A549 (cell line): ENCODE measurements at regions not wholly inside any gene's neighbourhood (a gene's known extent, or its start where the extent isn't known, plus 50 kb on each side); places are given as distances from the start of the nearest gene placed in this dataset.
A peak's percentile ranks its signal among the peaks of the same experiment; 100 is the strongest.

Source experiments
- ATAC-seq, 2 experiments: fragments of 200-7000 bp in 1 of 2; fragments of >200 bp in 1 of 2; cut with Nextera tagmentation in 1 of 2; cut with Tn5 transposase in 1 of 2; 3 replicates each; pipeline versions ENCODE4 v1.8.0 to v1.9.1; 2018 to 2020; ENCODE audit warnings: mild to moderate bottlenecking in 1 of 2, moderate library complexity in 1 of 2
- CTCF ChIA-PET: fragments of 300-600 bp; sonication (Branson Sonifier 250); formaldehyde crosslinking; extraction: SDS; loops from one replicate; lab custom pipeline; 2021; ENCODE audit warnings: antibody characterized with exemption, inconsistent platforms; lab: Yijun Ruan, JAX
- POLR2A ChIA-PET: fragments of 350-600 bp; formaldehyde crosslinking; extraction: SDS; loops from one replicate; lab custom pipeline; 2021; ENCODE audit warnings: antibody characterized with exemption, inconsistent platforms; lab: Yijun Ruan, JAX
- DNase-seq, 2 experiments: peaks; one replicate each; pipeline versions ENCODE4 v3.0.0 to v3.0.0-alpha.2; 2011 to 2016; ENCODE audit warnings: low read depth in 1 of 2, low spot score in 1 of 2
- FAIRE-seq: peaks from 2 replicates; lab custom pipeline; 2011; peaks lifted over from hg19 to GRCh38; lab: Jason Lieb, UNC
- H3K27ac ChIP-seq, 2 experiments: fragments of >200 bp; sonication (Bioruptor Twin); formaldehyde crosslinking; 3 replicates each; pipeline ENCODE4 v1.5.1; 2016 to 2017
- H3K4me1 ChIP-seq: fragments of >200 bp; sonication (Bioruptor Twin); formaldehyde crosslinking; 3 replicates; pipeline ENCODE4 v1.6.1; 2016
- H3K4me2 ChIP-seq: fragments of >200 bp; sonication (Bioruptor Twin); formaldehyde crosslinking; 3 replicates; pipeline ENCODE4 v1.6.1; 2016
- H3K4me3 ChIP-seq: fragments of >200 bp; sonication (Bioruptor Twin); formaldehyde crosslinking; 3 replicates; pipeline ENCODE4 v1.5.1; 2016
- H3K9me3 ChIP-seq: fragments of >200 bp; sonication (Bioruptor Twin); formaldehyde crosslinking; 3 replicates; pipeline ENCODE4 v1.6.1; 2016
- EHMT2 ChIP-seq: fragments of 200-600 bp; sonication (generic); IDR thresholded peaks from 2 replicates; pipeline ENCODE4 v1.6.1; 2016; ENCODE audit warnings: antibody characterized with exemption, low read depth, mild to moderate bottlenecking, moderate library complexity
- FOSL2 ChIP-seq, 2 experiments: fragments of 450-650 bp in 1 of 2; fragments of >200 bp in 1 of 2; sonication (Bioruptor Twin) in 1 of 2; formaldehyde crosslinking; IDR thresholded peaks; 2 replicates each; pipeline versions ENCODE4 v1.5.0 to v1.6.1; 2016 to 2020; ENCODE audit warnings: mild to moderate bottlenecking in 1 of 2, moderate library complexity in 1 of 2
- GATA3 ChIP-seq: IDR thresholded peaks from 2 replicates; pipeline ENCODE4 v1.6.1; 2012; ENCODE audit warnings: borderline replicate concordance
- HEYL ChIP-seq: fragments of 250-450 bp; sonication (Bioruptor Pico); IDR thresholded peaks from 2 replicates; pipeline ENCODE4 v1.8.0; 2021; ENCODE audit warnings: mild to moderate bottlenecking, moderate library complexity
- KDM1A ChIP-seq: fragments of 200-600 bp; sonication (generic); IDR thresholded peaks from 2 replicates; pipeline ENCODE4 v1.6.1; 2016; ENCODE audit warnings: low read depth, mild to moderate bottlenecking
- KDM5A ChIP-seq: fragments of 200-600 bp; sonication (generic); IDR thresholded peaks from 2 replicates; pipeline ENCODE4 v1.6.1; 2016; ENCODE audit warnings: antibody characterized with exemption, mild to moderate bottlenecking
- MYC ChIP-seq: IDR thresholded peaks from 2 replicates; pipeline ENCODE4 v1.6.1; 2012; ENCODE audit warnings: mild to moderate bottlenecking, inconsistent platforms, low read length, improper control_type of control experiment, borderline replicate concordance
- NFE2L2 ChIP-seq: fragments of 150-350 bp; conservative IDR thresholded peaks from 2 replicates; pipeline ENCODE4 v1.6.1; 2014; ENCODE audit warnings: low read length
- NPAS2 ChIP-seq: fragments of 250-450 bp; sonication (Bioruptor Pico); IDR thresholded peaks from 2 replicates; pipeline ENCODE4 v1.8.0; 2022; ENCODE audit warnings: mild to moderate bottlenecking, moderate library complexity, borderline replicate concordance
- NR3C1 ChIP-seq: fragments of >200 bp; sonication (Bioruptor Twin); formaldehyde crosslinking; IDR thresholded peaks from 3 replicates; pipeline ENCODE4 v1.6.1; 2017
- PHF8 ChIP-seq: fragments of 200-600 bp; sonication (generic); IDR thresholded peaks from 2 replicates; pipeline ENCODE4 v1.6.1; 2016; ENCODE audit warnings: low read depth, mild to moderate bottlenecking, antibody characterized with exemption, moderate library complexity, borderline replicate concordance
- POLR2AphosphoS2 ChIP-seq: conservative IDR thresholded peaks from 2 replicates; pipeline ENCODE4 v1.6.1; 2012; ENCODE audit warnings: low read length, improper control_type of control experiment, inconsistent platforms
- RAD21 ChIP-seq, 2 experiments: fragments of >200 bp in 1 of 2; sonication (Bioruptor Twin) in 1 of 2; formaldehyde crosslinking in 1 of 2; IDR thresholded peaks in 1 of 2; conservative IDR thresholded peaks in 1 of 2; 2 replicates in 1 of 2; 3 replicates in 1 of 2; pipeline ENCODE4 v1.6.1; 2012 to 2018; ENCODE audit warnings: inconsistent platforms in 1 of 2
- RCOR1 ChIP-seq: fragments of 150-350 bp; IDR thresholded peaks from 2 replicates; pipeline ENCODE4 v1.6.1; 2014; ENCODE audit warnings: antibody characterized with exemption, low read length, low read depth
- SMC3 ChIP-seq: fragments of >200 bp; sonication (Bioruptor Twin); formaldehyde crosslinking; IDR thresholded peaks from 3 replicates; pipeline ENCODE4 v1.6.1; 2018; ENCODE audit warnings: inconsistent platforms
- SREBF2 ChIP-seq: fragments of 450-650 bp; IDR thresholded peaks from 2 replicates; pipeline ENCODE4 v1.6.1; 2014; ENCODE audit warnings: mild to moderate bottlenecking, moderate library complexity
- TP53 ChIP-seq: fragments of 250-450 bp; sonication (Bioruptor Pico); IDR thresholded peaks from 2 replicates; pipeline ENCODE4 v1.5.0; 2021; ENCODE audit warnings: mild to moderate bottlenecking, moderate library complexity
- ZC3H11A ChIP-seq: fragments of 450-650 bp; IDR thresholded peaks from 2 replicates; pipeline ENCODE4 v1.6.1; 2014; ENCODE audit warnings: antibody characterized with exemption, mild to moderate bottlenecking
- WGBS: methylation state at CpG from one replicate; pipeline ENCODE4 v1.1.6; 2017; ENCODE audit errors: missing lambda C conversion rate; 5-methylcytosine and 5-hydroxymethylcytosine counted together
- TF ChIP-seq, protein P1 (sequence below): fragments of >200 bp; sonication (Bioruptor Twin); formaldehyde crosslinking; IDR thresholded peaks from 3 replicates; pipeline ENCODE4 v1.5.1; 2016
- TF ChIP-seq, protein P2 (sequence below): IDR thresholded peaks from 2 replicates; pipeline ENCODE4 v1.6.1; 2012; ENCODE audit warnings: low read depth, borderline replicate concordance

DNA sequence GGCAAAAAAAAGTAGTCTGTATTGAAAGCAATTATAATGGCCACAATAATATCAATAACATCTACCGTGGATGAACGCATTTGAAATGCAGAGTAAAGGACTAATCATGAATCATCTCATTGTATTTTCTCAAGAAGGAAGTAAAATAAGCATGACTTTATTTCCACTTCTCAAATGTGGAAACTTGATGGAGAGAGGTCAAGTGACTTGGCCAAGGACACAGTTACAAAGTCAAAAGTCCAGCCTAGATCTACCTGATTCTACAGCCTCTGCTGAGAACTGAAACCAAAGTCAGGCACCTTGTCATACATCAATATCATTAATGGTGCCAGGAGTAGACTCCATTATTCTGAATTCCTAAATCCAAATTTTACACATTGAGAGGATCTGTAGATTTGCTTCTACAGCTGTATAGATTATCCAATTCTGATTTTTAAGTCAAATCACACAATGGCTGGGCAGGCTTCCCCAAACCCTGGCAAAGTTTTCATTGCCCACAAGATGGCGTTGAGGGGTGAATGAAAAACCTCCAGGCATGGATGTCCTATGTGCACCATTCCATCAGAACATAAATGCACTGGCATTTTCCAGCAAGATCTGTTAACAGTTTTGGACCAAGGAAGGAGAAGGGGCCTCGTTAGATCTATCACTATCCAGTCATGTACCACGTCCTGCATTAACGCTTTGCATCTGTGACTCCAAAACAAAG lies 423.1 kb downstream of the MAFB start:
- Histone ChIP-seq H3K4me3 (no peak overlapping the region), H3K4me2 (no peak overlapping the region), H3K27ac (no peak overlapping the region), H3K9me3 (no peaks in the 10 kb centered on the region), H3K4me1 (no peaks in the 10 kb centered on the region)
- CTCF ChIA-PET = no interaction called here
- peak in 1 of 2 experiments; percentile 68; a peak in 3 of 6 replicates for ATAC-seq
- 3% methylated on average over 6 of the region's 6 CpGs for WGBS
- TF ChIP-seq, protein P1, sequence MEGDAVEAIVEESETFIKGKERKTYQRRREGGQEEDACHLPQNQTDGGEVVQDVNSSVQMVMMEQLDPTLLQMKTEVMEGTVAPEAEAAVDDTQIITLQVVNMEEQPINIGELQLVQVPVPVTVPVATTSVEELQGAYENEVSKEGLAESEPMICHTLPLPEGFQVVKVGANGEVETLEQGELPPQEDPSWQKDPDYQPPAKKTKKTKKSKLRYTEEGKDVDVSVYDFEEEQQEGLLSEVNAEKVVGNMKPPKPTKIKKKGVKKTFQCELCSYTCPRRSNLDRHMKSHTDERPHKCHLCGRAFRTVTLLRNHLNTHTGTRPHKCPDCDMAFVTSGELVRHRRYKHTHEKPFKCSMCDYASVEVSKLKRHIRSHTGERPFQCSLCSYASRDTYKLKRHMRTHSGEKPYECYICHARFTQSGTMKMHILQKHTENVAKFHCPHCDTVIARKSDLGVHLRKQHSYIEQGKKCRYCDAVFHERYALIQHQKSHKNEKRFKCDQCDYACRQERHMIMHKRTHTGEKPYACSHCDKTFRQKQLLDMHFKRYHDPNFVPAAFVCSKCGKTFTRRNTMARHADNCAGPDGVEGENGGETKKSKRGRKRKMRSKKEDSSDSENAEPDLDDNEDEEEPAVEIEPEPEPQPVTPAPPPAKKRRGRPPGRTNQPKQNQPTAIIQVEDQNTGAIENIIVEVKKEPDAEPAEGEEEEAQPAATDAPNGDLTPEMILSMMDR = peak; percentile 37
- TF ChIP-seq, protein P2, sequence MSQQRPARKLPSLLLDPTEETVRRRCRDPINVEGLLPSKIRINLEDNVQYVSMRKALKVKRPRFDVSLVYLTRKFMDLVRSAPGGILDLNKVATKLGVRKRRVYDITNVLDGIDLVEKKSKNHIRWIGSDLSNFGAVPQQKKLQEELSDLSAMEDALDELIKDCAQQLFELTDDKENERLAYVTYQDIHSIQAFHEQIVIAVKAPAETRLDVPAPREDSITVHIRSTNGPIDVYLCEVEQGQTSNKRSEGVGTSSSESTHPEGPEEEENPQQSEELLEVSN = no peak
- TF ChIP-seq SMC3 (peak; percentile 42; the same call in 2 of the 3 replicates), RAD21 (conservative IDR thresholded peaks at IDR 0.05 in 1 of 2, IDR thresholded peaks at IDR 0.05 in 1 of 2) (peak; percentile 34 to 42; a peak in 4 of 5 replicates)
- DNase-seq = peak in 1 of 2 experiments; percentile 23
- FAIRE-seq = no peak
- POLR2A ChIA-PET = no interaction called here

DNA sequence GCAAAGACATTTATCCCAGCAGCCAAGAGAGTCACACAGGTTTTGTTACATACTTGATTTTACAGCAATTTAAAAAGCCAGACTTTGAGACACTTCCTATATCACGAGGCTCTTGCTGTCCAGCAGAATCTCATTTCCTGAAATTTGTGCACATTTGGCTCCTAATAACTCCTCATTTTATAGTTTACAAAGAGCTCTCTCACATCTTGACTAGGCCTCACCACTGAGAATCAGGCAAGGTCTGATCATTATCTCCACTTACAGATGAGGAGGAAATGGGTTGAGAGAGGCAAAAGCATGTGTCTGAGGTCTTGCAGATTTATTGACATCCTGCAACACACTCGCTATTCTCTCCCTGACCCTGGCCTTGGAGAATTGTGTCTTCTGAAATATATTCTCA lies 426.8 kb downstream of the MAFB start:
- no peaks in the 10 kb centered on the region for H3K9me3 ChIP-seq
- WGBS = 9% methylated on average over 2 of the region's 2 CpGs
- H3K4me2 ChIP-seq = no peak overlapping the region
- no peaks in the 10 kb centered on the region for H3K4me1 ChIP-seq
- DNase-seq = no peak
- no peak overlapping the region for H3K4me3 ChIP-seq
- POLR2A ChIA-PET = no interaction called here
- CTCF ChIA-PET = no interaction called here
- TF ChIP-seq NR3C1 (no peak), RCOR1 (no peak), ZC3H11A (no peak), POLR2AphosphoS2 (no peak), NPAS2 (CRISPR knock-in tag) (no peak), EHMT2 (no peak), RAD21 (conservative IDR thresholded peaks at IDR 0.05 in 1 of 2, IDR thresholded peaks at IDR 0.05 in 1 of 2) (no peak), GATA3 (no peak), FOSL2 (IDR thresholded peaks at IDR 0.05) (no peak), FOSL2 (CRISPR knock-in tag; IDR thresholded peaks at IDR 0.05) (no peak), HEYL (CRISPR knock-in tag) (no peak), SREBF2 (no peak), KDM1A (no peak)
- no peak for ATAC-seq
- no peak overlapping the region for H3K27ac ChIP-seq
- no peak for FAIRE-seq

DNA sequence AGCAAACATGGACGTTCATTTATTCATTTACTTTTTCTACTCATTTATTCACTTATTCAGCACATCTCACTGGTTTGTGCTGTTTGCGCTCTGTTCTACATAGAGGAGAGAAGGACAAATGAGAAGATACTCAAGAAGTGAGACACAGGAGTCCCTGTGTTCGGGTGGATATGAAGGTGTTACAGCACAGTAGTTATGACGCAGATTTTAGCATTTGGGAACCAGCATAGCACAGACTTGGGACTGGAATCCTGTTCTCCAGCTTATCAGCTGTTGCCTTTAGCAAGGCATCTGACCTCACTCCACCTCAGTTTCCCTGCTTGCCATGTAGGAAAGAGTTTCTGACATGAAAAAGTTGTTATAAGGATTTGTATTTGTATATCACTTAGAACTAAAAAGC lies 430.1 kb downstream of the MAFB start:
- H3K9me3 ChIP-seq = no peaks in the 10 kb centered on the region
- no peak for TF ChIP-seq KDM5A
- TF ChIP-seq NPAS2 (CRISPR knock-in tag) = no peak
- no peak for DNase-seq

DNA sequence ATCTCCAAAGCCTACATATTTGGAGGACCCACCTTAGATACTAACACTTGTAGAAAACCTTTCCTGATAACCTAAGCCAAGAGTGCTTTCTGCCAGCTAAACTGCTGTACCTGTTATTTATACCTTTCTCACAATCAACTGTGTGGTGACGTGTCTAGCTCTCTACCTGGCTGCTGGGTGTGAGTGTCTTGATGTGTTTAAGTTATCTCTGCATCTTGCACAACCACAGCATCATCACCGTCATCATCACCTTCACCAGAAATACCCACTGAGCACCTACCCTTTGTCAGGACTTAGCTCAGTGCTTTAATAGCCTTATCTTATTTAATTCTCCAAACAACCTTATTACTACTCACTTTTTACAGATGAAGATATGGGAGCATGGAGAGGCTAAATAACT lies 431.3 kb downstream of the MAFB start:
- DNase-seq = no peak
- ChIA-PET CTCF (interaction anchor here (0.9 kb wide), 1 partner anchor 989 kb away, joined by 3 read pairs; no protein-coding TSS in a partner anchor), POLR2A (no interaction called here)
- Histone ChIP-seq H3K4me1 (no peaks in the 10 kb centered on the region), H3K27ac (no peak overlapping the region), H3K4me3 (no peak overlapping the region), H3K4me2 (no peak overlapping the region), H3K9me3 (no peaks in the 10 kb centered on the region)
- ATAC-seq = no peak
- WGBS = 3% methylated on average over 2 of the region's 2 CpGs
- FAIRE-seq = no peak
- TF ChIP-seq TP53 (CRISPR knock-in tag) = no peak
- TF ChIP-seq SMC3 = no peak
- TF ChIP-seq PHF8 = no peak
- TF ChIP-seq NFE2L2 = no peak
- no peak for TF ChIP-seq MYC

More for the DNA sequence above, 430.1 kb downstream of the MAFB start:
- Histone ChIP-seq H3K4me3 (no peak overlapping the region), H3K4me2 (no peak overlapping the region), H3K27ac (no peak overlapping the region), H3K4me1 (no peaks in the 10 kb centered on the region)
- ATAC-seq (no peak), FAIRE-seq (no peak)
- POLR2A ChIA-PET = no interaction called here
- 25% methylated on average over 4 of the region's 4 CpGs for WGBS
- CTCF ChIA-PET = no interaction called here
